ENCODE measurements at regions not wholly inside any gene's neighbourhood (a gene's known extent, or its start where the extent isn't known, plus 50 kb on each side); places are given as distances from the start of the nearest gene placed in this dataset.

DNA sequence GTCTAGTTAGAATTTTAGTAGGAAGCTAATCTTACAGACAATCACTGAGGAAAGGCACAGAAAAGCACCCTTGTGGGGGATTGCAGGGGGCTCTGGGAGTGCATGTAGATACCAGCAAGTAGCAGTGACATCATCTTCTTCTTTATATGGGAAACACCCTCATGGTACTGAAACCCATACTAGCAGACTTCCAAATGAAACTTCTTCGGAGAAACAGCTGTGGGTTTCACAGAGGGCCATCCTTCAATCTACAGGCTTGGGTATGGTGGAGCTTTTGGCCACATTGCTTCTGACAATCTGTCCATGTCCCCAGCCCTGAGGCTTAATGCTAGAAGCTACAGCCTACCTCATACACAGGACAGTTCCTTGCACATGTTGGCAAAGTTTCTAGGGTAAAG, 165.2 kb upstream of the NFIB start:
- Histone ChIP-seq H3K23me2 (ENCODE audit: low read depth, low read length) (no peaks in the 10 kb centered on the region; the same call in 1 of the 2 replicates), H3K4me2 (ENCODE audit: insufficient read depth in 1 of 2, low read depth in 2 of 2, low read length in 2 of 2) (peak overlapping the region in 1 of 2 experiments; percentile 8; a peak in 1 of 4 replicates), H4K91ac (replicated peaks; ENCODE audit: insufficient read length, low read length) (no peak overlapping the region), H3K18ac (ENCODE audit: extremely low read depth, low read length) (0 out of 2 replicates have a peak overlapping the region, but pooled peaks have one; percentile 10), H4K5ac (ENCODE audit: insufficient read length, low read depth, low read length) (no peak overlapping the region), H3K27ac (ENCODE audit: low read depth, low read length) (no peak overlapping the region), H3K79me2 (ENCODE audit: control insufficient read depth in 1 of 2, insufficient read depth in 2 of 2, low read length in 2 of 2) (no peaks in the 10 kb centered on the region), H2BK15ac (ENCODE audit: low read length) (no peak overlapping the region; the same call in 1 of the 2 replicates), H3K4me1 (replicated peaks in 1 of 4; ENCODE audit: control insufficient read depth in 3 of 4, insufficient read depth in 4 of 4, low read length in 3 of 4) (peaks cover 0 to 9% (median 2%) of the 10 kb centered on the region in 4 experiments; a peak in 2 of 7 replicates), H3K56ac (replicated peaks; ENCODE audit: insufficient read length, low read depth, low read length) (no peak overlapping the region), H3K36me3 (ENCODE audit: control insufficient read depth in 2 of 4, insufficient read depth in 4 of 4, low read length in 3 of 4) (no peaks in the 10 kb centered on the region), H3K4ac (replicated peaks; ENCODE audit: insufficient read length, low read depth, low read length) (no peak overlapping the region), H3K23ac (ENCODE audit: insufficient read length) (no peak overlapping the region), H2BK20ac (ENCODE audit: low read length) (no peak overlapping the region), H3K79me1 (ENCODE audit: low read depth, low read length) (no peaks in the 10 kb centered on the region), H3K4me3 (ENCODE audit: extremely low read depth in 1 of 4, insufficient read depth in 2 of 4, low read depth in 3 of 4, low read length in 4 of 4) (no peak overlapping the region), H2BK5ac (ENCODE audit: low read depth, low read length) (no peak overlapping the region), H2BK12ac (ENCODE audit: low read depth, low read length) (no peak overlapping the region), H3K27me3 (replicated peaks in 1 of 4; ENCODE audit: control insufficient read depth in 3 of 4, extremely low read depth in 1 of 4, insufficient read depth in 3 of 4, low read length in 3 of 4) (no peaks in the 10 kb centered on the region), H3K9ac (replicated peaks in 1 of 4; ENCODE audit: extremely low read depth in 1 of 4, low read depth in 3 of 4, low read length in 3 of 4) (no peak overlapping the region), H2AK5ac (ENCODE audit: low read depth, low read length) (no peak overlapping the region), H3K9me3 (ENCODE audit: insufficient read depth in 2 of 2, low read depth in 1 of 2, low read length in 1 of 2) (no peaks in the 10 kb centered on the region), H4K8ac (ENCODE audit: extremely low read depth, insufficient read depth, low read length) (no peak overlapping the region), H4K20me1 (replicated peaks in 1 of 2; ENCODE audit: control insufficient read depth in 1 of 2, insufficient read depth in 2 of 2, low read length in 2 of 2) (no peaks in the 10 kb centered on the region), H3K14ac (ENCODE audit: insufficient read length) (no peak overlapping the region), H2BK120ac (replicated peaks; ENCODE audit: low read depth, low read length) (no peak overlapping the region), H2AFZ (ENCODE audit: low read length) (peak overlapping the region; percentile 96; the same call in 1 of the 2 replicates)
- no peak for DNase-seq (ENCODE audit: low read depth in 1 of 2, low spot score in 2 of 2)
- POLR2A ChIA-PET (ENCODE audit: partially characterized antibody) = no interaction called here
- FAIRE-seq = no peak
- CTCF ChIA-PET (ENCODE audit: partially characterized antibody) = interaction anchor here (0.6 to 3.4 kb wide), 4 partner anchors 13 to 349 kb away, joined by 3 to 12 read pairs (median 4); no protein-coding TSS in a partner anchor
- no peak for TF ChIP-seq JUND (IDR thresholded peaks at IDR 0.05; ENCODE audit: low read length)
- TF ChIP-seq SRF (IDR thresholded peaks at IDR 0.05; ENCODE audit: low read depth, low read length) = no peak
- no peak for TF ChIP-seq NRF1 (IDR thresholded peaks at IDR 0.05; ENCODE audit: low read depth, low read length)
- no peak for TF ChIP-seq POU5F1 (IDR thresholded peaks at IDR 0.05; ENCODE audit: low read depth, low read length)
- TF ChIP-seq SP1 (IDR thresholded peaks at IDR 0.05; ENCODE audit: low read depth, low read length) = no peak
- TF ChIP-seq PHF8 (conservative IDR thresholded peaks at IDR 0.05; ENCODE audit: low read depth, low read length) = no peak
- no peak for TF ChIP-seq CREB1 (IDR thresholded peaks at IDR 0.05)
- TF ChIP-seq CHD1 (IDR thresholded peaks at IDR 0.05; ENCODE audit: low read depth, low read length) = no peak
- no peak for TF ChIP-seq RXRA (IDR thresholded peaks at IDR 0.05; ENCODE audit: insufficient read depth, low read depth, low read length)
- TF ChIP-seq, protein P1, sequence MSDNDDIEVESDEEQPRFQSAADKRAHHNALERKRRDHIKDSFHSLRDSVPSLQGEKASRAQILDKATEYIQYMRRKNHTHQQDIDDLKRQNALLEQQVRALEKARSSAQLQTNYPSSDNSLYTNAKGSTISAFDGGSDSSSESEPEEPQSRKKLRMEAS (IDR thresholded peaks at IDR 0.05) = no peak
- no peak for TF ChIP-seq RNF2 (IDR thresholded peaks at IDR 0.05; ENCODE audit: borderline replicate concordance, low read depth, low read length, missing control alignments, poor library complexity, severe bottlenecking)
- no peak for TF ChIP-seq TCF12 (IDR thresholded peaks at IDR 0.05; ENCODE audit: low read depth, low read length)
- TF ChIP-seq KDM1A (IDR thresholded peaks at IDR 0.05; ENCODE audit: borderline replicate concordance, low read length) = no peak
- TF ChIP-seq BCL11A (IDR thresholded peaks at IDR 0.05; ENCODE audit: low read depth in 2 of 2, low read length in 2 of 2) = no peak
- TF ChIP-seq RBBP5 (IDR thresholded peaks at IDR 0.05; ENCODE audit: borderline replicate concordance, low read depth, low read length) = no peak
- 94% methylated on average over 1 of the region's 1 CpG; no CpG with 5 or more reads in 1 of the 2 experiments for WGBS, 2 experiments (ENCODE audit: extremely low coverage in 1 of 2, insufficient coverage in 1 of 2, insufficient read length in 1 of 2, insufficient replicate concordance in 2 of 2, low coverage in 1 of 2, low lambda C conversion rate in 2 of 2, missing lambda C conversion rate in 1 of 2)
